GM18907 (cell line): ENCODE measurements at regions not wholly inside any gene's neighbourhood (a gene's known extent, or its start where the extent isn't known, plus 50 kb on each side); places are given as distances from the start of the nearest gene placed in this dataset.
"Not testable (repeated sequence)": the region's sequence is repeated elsewhere in the genome, so short reads cannot be mapped to it uniquely, and the experiment has no call there.

ENCODE experiments used
- ATAC-seq: cut with Tn5 transposase; IDR thresholded peaks from one replicate; pipeline ENCODE4 v1.9.1; 2021; ENCODE audit warnings: mild to moderate bottlenecking, moderate library complexity; ENCODE audit not compliant: unreplicated experiment

- peak; percentile 92 for ATAC-seq
Observed at GRCh38 chr6:141463237-141463977, 669.3 kb upstream of the GJE1 start.

- ATAC-seq, result no peak
Observed at GRCh38 chr6:141460743-141461484, 671.8 kb upstream of the GJE1 start.

GRCh38 chr6:141460245-141460644 lies 672.5 kb upstream of the GJE1 start:
- ATAC-seq, result not testable (repeated sequence)

- ATAC-seq, result not testable (repeated sequence)
Observed at GRCh38 chr6:141457984-141458383, 674.7 kb upstream of the GJE1 start.

- ATAC-seq, result no peak
Observed at GRCh38 chr6:141452354-141452686, 680.4 kb upstream of the GJE1 start.

- ATAC-seq, result no peak
Observed at GRCh38 chr6:141451511-141452353, 681.0 kb upstream of the GJE1 start.

- no peak for ATAC-seq
Observed at GRCh38 chr6:141451181-141451510, 681.6 kb upstream of the GJE1 start.

- no peak for ATAC-seq
Observed at GRCh38 chr6:141445928-141446628, 686.6 kb upstream of the GJE1 start.

- ATAC-seq, result no peak
Observed at GRCh38 chr6:141443668-141444289, 688.9 kb upstream of the GJE1 start.

- ATAC-seq, result no peak
Observed at GRCh38 chr6:141443032-141443431, 689.7 kb upstream of the GJE1 start.

- no peak for ATAC-seq
Observed at GRCh38 chr6:141439513-141439912, 693.2 kb upstream of the GJE1 start.

- no peak for ATAC-seq
Observed at GRCh38 chr6:141437685-141438084, 695.0 kb upstream of the GJE1 start.

- no peak for ATAC-seq
Observed at GRCh38 chr6:141437011-141437410, 695.7 kb upstream of the GJE1 start.

GRCh38 chr6:141426400-141426980 lies 706.2 kb upstream of the GJE1 start:
- ATAC-seq, result no peak

GRCh38 chr6:141421378-141421777 lies 711.3 kb upstream of the GJE1 start:
- ATAC-seq, result no peak

GRCh38 chr6:141418076-141418475 lies 714.6 kb upstream of the GJE1 start:
- no peak for ATAC-seq

GRCh38 chr6:141415896-141416295 lies 716.8 kb upstream of the GJE1 start:
- no peak for ATAC-seq

GRCh38 chr6:141413196-141413595 lies 719.5 kb upstream of the GJE1 start:
- ATAC-seq, result no peak

GRCh38 chr6:141406761-141407160 lies 726.0 kb upstream of the GJE1 start:
- ATAC-seq, result no peak

- no peak for ATAC-seq
Observed at GRCh38 chr6:141403827-141404226, 728.9 kb upstream of the GJE1 start.
